OCI-LY1 (cell line): ENCODE measurements at regions not wholly inside any gene's neighbourhood (a gene's known extent, or its start where the extent isn't known, plus 50 kb on each side); places are given as distances from the start of the nearest gene placed in this dataset.

ENCODE experiments used
- EZH2 ChIP-seq: fragments of 200-600 bp; sonication (generic), shearing (Covaris generic); IDR thresholded peaks from 2 replicates; pipeline ENCODE4 v1.8.0; 2017; ENCODE audit warnings: borderline replicate concordance, mixed run types, mild to moderate bottlenecking, antibody characterized with exemption, low read length, moderate library complexity, mixed read lengths
- TF ChIP-seq, protein P1 (sequence below): fragments of 200-600 bp; sonication (generic), shearing (Covaris generic); IDR thresholded peaks from 2 replicates; pipeline ENCODE4 v1.5.1; 2017; ENCODE audit warnings: mild to moderate bottlenecking, antibody characterized with exemption, low read length, moderate library complexity, mixed read lengths

DNA sequence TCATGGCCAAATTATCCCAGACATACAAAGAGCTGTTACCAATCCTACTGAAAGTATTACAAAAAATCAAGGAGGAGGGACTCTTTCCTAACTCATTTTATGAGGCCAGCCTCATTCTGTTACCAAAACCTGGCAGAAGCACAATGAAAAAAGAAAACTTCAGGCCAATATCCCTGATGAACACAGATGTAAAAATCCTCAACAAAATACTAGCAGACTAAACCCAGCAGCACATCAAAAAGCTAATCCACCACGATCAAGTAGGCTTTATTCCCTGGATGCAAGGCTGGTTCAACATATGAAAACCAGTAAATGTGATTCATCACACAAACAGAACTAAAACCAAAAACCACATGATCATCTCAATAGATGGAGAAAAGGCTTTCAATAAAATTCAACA lies 109.2 kb downstream of the C6orf118 start:
- TF ChIP-seq, protein P1, sequence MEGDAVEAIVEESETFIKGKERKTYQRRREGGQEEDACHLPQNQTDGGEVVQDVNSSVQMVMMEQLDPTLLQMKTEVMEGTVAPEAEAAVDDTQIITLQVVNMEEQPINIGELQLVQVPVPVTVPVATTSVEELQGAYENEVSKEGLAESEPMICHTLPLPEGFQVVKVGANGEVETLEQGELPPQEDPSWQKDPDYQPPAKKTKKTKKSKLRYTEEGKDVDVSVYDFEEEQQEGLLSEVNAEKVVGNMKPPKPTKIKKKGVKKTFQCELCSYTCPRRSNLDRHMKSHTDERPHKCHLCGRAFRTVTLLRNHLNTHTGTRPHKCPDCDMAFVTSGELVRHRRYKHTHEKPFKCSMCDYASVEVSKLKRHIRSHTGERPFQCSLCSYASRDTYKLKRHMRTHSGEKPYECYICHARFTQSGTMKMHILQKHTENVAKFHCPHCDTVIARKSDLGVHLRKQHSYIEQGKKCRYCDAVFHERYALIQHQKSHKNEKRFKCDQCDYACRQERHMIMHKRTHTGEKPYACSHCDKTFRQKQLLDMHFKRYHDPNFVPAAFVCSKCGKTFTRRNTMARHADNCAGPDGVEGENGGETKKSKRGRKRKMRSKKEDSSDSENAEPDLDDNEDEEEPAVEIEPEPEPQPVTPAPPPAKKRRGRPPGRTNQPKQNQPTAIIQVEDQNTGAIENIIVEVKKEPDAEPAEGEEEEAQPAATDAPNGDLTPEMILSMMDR: no peak
- TF ChIP-seq EZH2: no peak
